ENCODE measurements at regions not wholly inside any gene's neighbourhood (a gene's known extent, or its start where the extent isn't known, plus 50 kb on each side); places are given as distances from the start of the nearest gene placed in this dataset.

DNA sequence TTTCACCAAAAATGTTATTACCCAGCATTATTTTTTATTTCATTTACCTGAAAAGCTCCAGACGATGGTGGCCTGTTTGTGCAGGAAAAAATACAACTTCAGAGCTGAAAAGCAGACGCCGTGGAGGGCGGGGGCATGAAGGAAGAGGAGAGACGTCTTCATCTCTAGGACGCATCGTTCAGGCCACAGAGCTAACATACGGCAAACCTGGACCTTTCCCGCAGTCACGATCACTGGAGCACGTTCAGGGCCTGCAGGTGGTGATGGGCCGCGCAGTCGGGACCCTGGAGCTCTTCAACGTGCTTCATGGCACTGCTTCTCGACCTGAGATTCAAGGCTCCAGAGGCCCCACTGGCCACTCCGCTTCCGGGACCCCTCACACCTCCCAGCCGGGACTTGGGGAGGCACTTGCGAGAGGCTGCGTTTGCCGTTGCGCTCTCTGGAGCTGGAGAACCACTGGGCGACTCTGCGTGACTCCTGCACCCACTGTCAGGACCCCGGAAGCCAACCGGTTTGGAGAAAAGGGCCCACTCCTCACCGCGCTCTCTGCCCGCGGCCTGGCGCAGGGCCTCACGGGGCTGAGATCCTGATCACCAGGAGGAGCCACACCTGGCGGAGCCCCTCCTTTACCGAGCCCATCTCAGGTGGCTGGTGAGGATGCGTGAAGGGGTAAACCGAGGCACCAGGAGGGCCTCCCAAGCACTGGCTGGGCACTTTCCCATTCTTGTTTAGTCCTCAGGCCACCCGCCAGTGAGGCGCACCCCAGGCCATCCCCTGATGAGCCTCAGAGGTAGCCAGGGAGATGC lies 164.4 kb upstream of the AFDN start:
- Histone ChIP-seq H2BK12ac (ENCODE audit: low read length) (no peak overlapping the region), H2AFZ (ENCODE audit: insufficient read depth, low read length, poor library complexity) (no peak overlapping the region), H3K4me1 (ENCODE audit: control insufficient read depth in 1 of 2, insufficient read depth in 2 of 2, low read length in 2 of 2) (peaks cover 12 to 21% of the 10 kb centered on the region in 2 experiments), H3K23ac (ENCODE audit: low read length) (no peak overlapping the region), H3K18ac (ENCODE audit: low read length) (no peak overlapping the region), H2BK5ac (ENCODE audit: low read depth, low read length, poor library complexity) (no peak overlapping the region), H4K8ac (ENCODE audit: low read depth, low read length) (no peak overlapping the region), H2BK120ac (ENCODE audit: insufficient read depth, low read length, poor library complexity) (no peak overlapping the region), H3K36me3 (ENCODE audit: control insufficient read depth in 1 of 2, insufficient read depth in 2 of 2, low read length in 2 of 2) (no peaks in the 10 kb centered on the region), H4K91ac (ENCODE audit: low read depth, low read length) (no peak overlapping the region), H3K79me2 (ENCODE audit: control insufficient read depth, insufficient read depth, low read length, poor library complexity) (no peaks in the 10 kb centered on the region), H3K4ac (ENCODE audit: low read depth, low read length) (no peak overlapping the region), H3K9ac (ENCODE audit: low read length) (no peak overlapping the region), H3K79me1 (ENCODE audit: low read length) (no peaks in the 10 kb centered on the region), H3K27me3 (ENCODE audit: insufficient read depth, low read length) (no peaks in the 10 kb centered on the region), H2AK5ac (ENCODE audit: low read length) (no peak overlapping the region), H3K27ac (ENCODE audit: low read depth, low read length) (no peak overlapping the region), H3K4me3 (ENCODE audit: low read depth, low read length) (no peak overlapping the region), H3K9me3 (ENCODE audit: insufficient read depth, low read depth, low read length) (peaks cover 5% of the 10 kb centered on the region), H3K14ac (ENCODE audit: low read length) (no peak overlapping the region), H4K12ac (ENCODE audit: low read depth, low read length) (no peak overlapping the region), H3K4me2 (ENCODE audit: low read length) (no peak overlapping the region)
- no CpG with 5 or more reads among the region's 39 CpGs for WGBS (ENCODE audit: extremely low coverage, insufficient coverage, insufficient read length)
- DNase-seq, result no peak

GRCh38 chr6:167662881-167663205 lies 163.9 kb upstream of the AFDN start:
- no peak overlapping the region for H4K12ac ChIP-seq (ENCODE audit: low read depth, low read length)
- H2BK12ac ChIP-seq (ENCODE audit: low read length), result no peak overlapping the region
- H2BK5ac ChIP-seq (ENCODE audit: low read depth, low read length, poor library complexity), result no peak overlapping the region
- no peak overlapping the region for H3K4ac ChIP-seq (ENCODE audit: low read depth, low read length)
- H3K23ac ChIP-seq (ENCODE audit: low read length), result no peak overlapping the region
- H3K18ac ChIP-seq (ENCODE audit: low read length), result no peak overlapping the region
- H2BK120ac ChIP-seq (ENCODE audit: insufficient read depth, low read length, poor library complexity), result no peak overlapping the region
- no peaks in the 10 kb centered on the region for H3K79me1 ChIP-seq (ENCODE audit: low read length)
- H3K27me3 ChIP-seq (ENCODE audit: insufficient read depth, low read length), result no peaks in the 10 kb centered on the region
- no peak overlapping the region for H3K14ac ChIP-seq (ENCODE audit: low read length)
- no peak overlapping the region for H2AFZ ChIP-seq (ENCODE audit: insufficient read depth, low read length, poor library complexity)
- no peak overlapping the region for H3K4me2 ChIP-seq (ENCODE audit: low read length)
- H3K27ac ChIP-seq (ENCODE audit: low read depth, low read length), result no peak overlapping the region
- H3K79me2 ChIP-seq (ENCODE audit: control insufficient read depth, insufficient read depth, low read length, poor library complexity), result no peaks in the 10 kb centered on the region
- H3K4me1 ChIP-seq (ENCODE audit: control insufficient read depth in 1 of 2, insufficient read depth in 2 of 2, low read length in 2 of 2), result peaks cover 12 to 21% of the 10 kb centered on the region in 2 experiments
- peaks cover 3% of the 10 kb centered on the region for H3K9me3 ChIP-seq (ENCODE audit: insufficient read depth, low read depth, low read length)
- H3K4me3 ChIP-seq (ENCODE audit: low read depth, low read length), result no peak overlapping the region
- no peak overlapping the region for H2AK5ac ChIP-seq (ENCODE audit: low read length)
- no peak overlapping the region for H4K8ac ChIP-seq (ENCODE audit: low read depth, low read length)
- no peak overlapping the region for H3K9ac ChIP-seq (ENCODE audit: low read length)
- H3K36me3 ChIP-seq (ENCODE audit: control insufficient read depth in 1 of 2, insufficient read depth in 2 of 2, low read length in 2 of 2), result no peaks in the 10 kb centered on the region
- WGBS (ENCODE audit: extremely low coverage, insufficient coverage, insufficient read length), result no CpG with 5 or more reads among the region's 14 CpGs
- DNase-seq, result no peak
- no peak overlapping the region for H4K91ac ChIP-seq (ENCODE audit: low read depth, low read length)

DNA sequence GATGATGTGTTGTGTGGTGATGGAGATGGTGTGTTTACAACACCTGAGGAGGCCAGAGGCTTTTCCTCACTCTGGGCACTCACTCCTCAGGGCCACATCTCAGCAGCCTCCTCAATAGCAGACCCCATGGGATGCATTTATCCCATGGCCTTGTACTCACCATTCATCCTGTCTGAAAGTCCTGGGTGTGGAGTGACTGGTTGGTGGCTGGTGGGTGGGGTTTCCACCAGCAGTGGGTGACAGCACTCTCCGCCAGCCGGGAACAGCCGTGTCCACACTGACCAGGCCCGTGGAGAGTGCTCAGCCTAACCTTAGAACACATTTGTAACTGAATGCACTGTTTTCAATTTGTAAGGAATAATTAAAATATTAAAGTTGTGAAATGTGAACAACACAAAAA lies 163.4 kb upstream of the AFDN start:
- H3K18ac ChIP-seq (ENCODE audit: low read length), result no peak overlapping the region
- peaks cover 14 to 21% of the 10 kb centered on the region in 2 experiments for H3K4me1 ChIP-seq (ENCODE audit: control insufficient read depth in 1 of 2, insufficient read depth in 2 of 2, low read length in 2 of 2)
- H2BK5ac ChIP-seq (ENCODE audit: low read depth, low read length, poor library complexity), result no peak overlapping the region
- no peak overlapping the region for H2AK5ac ChIP-seq (ENCODE audit: low read length)
- H2BK120ac ChIP-seq (ENCODE audit: insufficient read depth, low read length, poor library complexity), result no peak overlapping the region
- H3K4ac ChIP-seq (ENCODE audit: low read depth, low read length), result no peak overlapping the region
- H2BK12ac ChIP-seq (ENCODE audit: low read length), result no peak overlapping the region
- no peak for DNase-seq
- H3K79me1 ChIP-seq (ENCODE audit: low read length), result no peaks in the 10 kb centered on the region
- H3K9ac ChIP-seq (ENCODE audit: low read length), result no peak overlapping the region
- H4K91ac ChIP-seq (ENCODE audit: low read depth, low read length), result no peak overlapping the region
- whole genome bisulfite sequencing (ENCODE audit: extremely low coverage, insufficient coverage, insufficient read length), result no CpG with 5 or more reads among the region's 4 CpGs
- H4K8ac ChIP-seq (ENCODE audit: low read depth, low read length), result no peak overlapping the region
- H3K27me3 ChIP-seq (ENCODE audit: insufficient read depth, low read length), result no peaks in the 10 kb centered on the region
- H3K14ac ChIP-seq (ENCODE audit: low read length), result no peak overlapping the region
- no peak overlapping the region for H2AFZ ChIP-seq (ENCODE audit: insufficient read depth, low read length, poor library complexity)
- no peaks in the 10 kb centered on the region for H3K79me2 ChIP-seq (ENCODE audit: control insufficient read depth, insufficient read depth, low read length, poor library complexity)
- H3K27ac ChIP-seq (ENCODE audit: low read depth, low read length), result no peak overlapping the region
- H3K9me3 ChIP-seq (ENCODE audit: insufficient read depth, low read depth, low read length), result peaks cover 3% of the 10 kb centered on the region
- no peak overlapping the region for H3K4me3 ChIP-seq (ENCODE audit: low read depth, low read length)
- H3K4me2 ChIP-seq (ENCODE audit: low read length), result no peak overlapping the region
- no peak overlapping the region for H3K23ac ChIP-seq (ENCODE audit: low read length)
- no peaks in the 10 kb centered on the region for H3K36me3 ChIP-seq (ENCODE audit: control insufficient read depth in 1 of 2, insufficient read depth in 2 of 2, low read length in 2 of 2)
- H4K12ac ChIP-seq (ENCODE audit: low read depth, low read length), result no peak overlapping the region

DNA sequence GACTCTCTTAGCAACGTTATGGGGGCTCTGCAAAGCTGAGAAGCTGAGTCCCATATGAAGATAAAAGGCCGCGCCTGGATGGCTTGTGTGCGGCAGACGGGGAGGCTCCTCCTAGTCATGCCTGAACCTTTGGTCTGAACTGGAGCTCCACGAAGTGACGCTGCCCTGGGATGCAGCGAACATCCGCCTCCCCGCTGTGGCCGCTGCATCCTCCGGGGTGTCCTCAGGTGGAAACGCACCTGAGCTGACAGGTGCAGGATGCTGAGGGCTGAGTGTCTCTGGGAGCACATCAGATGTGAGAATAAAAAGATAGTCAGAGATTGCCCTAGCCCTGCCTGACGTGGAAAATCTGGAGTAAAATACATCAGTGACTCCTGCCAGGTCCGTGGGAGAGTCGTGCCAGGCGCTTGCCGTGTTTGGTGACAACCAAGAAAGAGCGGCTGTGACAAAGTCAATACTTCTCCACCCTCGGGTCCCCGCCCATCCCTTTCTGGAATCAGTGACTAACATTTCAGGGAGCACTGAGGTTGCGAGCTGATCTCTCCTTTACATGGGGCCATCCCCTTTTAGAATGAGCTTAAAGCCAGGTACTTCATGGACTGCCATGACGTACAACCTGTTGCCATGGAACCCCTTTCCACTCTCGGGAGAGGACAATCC lies 162.8 kb upstream of the AFDN start:
- Histone ChIP-seq H4K8ac (ENCODE audit: low read depth, low read length) (no peak overlapping the region), H3K4ac (ENCODE audit: low read depth, low read length) (no peak overlapping the region), H3K18ac (ENCODE audit: low read length) (no peak overlapping the region), H3K79me2 (ENCODE audit: control insufficient read depth, insufficient read depth, low read length, poor library complexity) (no peaks in the 10 kb centered on the region), H3K4me3 (ENCODE audit: low read depth, low read length) (no peak overlapping the region), H2BK12ac (ENCODE audit: low read length) (no peak overlapping the region), H2BK120ac (ENCODE audit: insufficient read depth, low read length, poor library complexity) (no peak overlapping the region), H3K4me1 (ENCODE audit: control insufficient read depth in 1 of 2, insufficient read depth in 2 of 2, low read length in 2 of 2) (peaks cover 19 to 25% of the 10 kb centered on the region in 2 experiments), H3K79me1 (ENCODE audit: low read length) (peaks cover 3% of the 10 kb centered on the region), H3K23ac (ENCODE audit: low read length) (no peak overlapping the region), H4K12ac (ENCODE audit: low read depth, low read length) (no peak overlapping the region), H3K9ac (ENCODE audit: low read length) (no peak overlapping the region), H3K27ac (ENCODE audit: low read depth, low read length) (no peak overlapping the region), H4K91ac (ENCODE audit: low read depth, low read length) (no peak overlapping the region), H3K14ac (ENCODE audit: low read length) (no peak overlapping the region), H2AK5ac (ENCODE audit: low read length) (no peak overlapping the region), H3K4me2 (ENCODE audit: low read length) (no peak overlapping the region), H3K36me3 (ENCODE audit: control insufficient read depth in 1 of 2, insufficient read depth in 2 of 2, low read length in 2 of 2) (no peaks in the 10 kb centered on the region), H3K27me3 (ENCODE audit: insufficient read depth, low read length) (no peaks in the 10 kb centered on the region), H2AFZ (ENCODE audit: insufficient read depth, low read length, poor library complexity) (no peak overlapping the region), H2BK5ac (ENCODE audit: low read depth, low read length, poor library complexity) (no peak overlapping the region), H3K9me3 (ENCODE audit: insufficient read depth, low read depth, low read length) (peaks cover 3% of the 10 kb centered on the region)
- no CpG with 5 or more reads among the region's 24 CpGs for WGBS (ENCODE audit: extremely low coverage, insufficient coverage, insufficient read length)
- DNase-seq, result no peak
